GM13977 (cell line): ENCODE measurements at regions not wholly inside any gene's neighbourhood (a gene's known extent, or its start where the extent isn't known, plus 50 kb on each side); places are given as distances from the start of the nearest gene placed in this dataset.

Source experiments
- DNase-seq: peaks from one replicate; pipeline ENCODE4 v3.0.0; 2012; ENCODE audit warnings: low spot score
- in situ Hi-C: fragments of 300-500 bp; cut with MboI; formaldehyde crosslinking; loops from one replicate; pipeline ENCODE4 v1.12.0; 2022; ENCODE audit warnings: low sequenced_read_pairs, low pct_unique_long_range_greater_than_20kb, mixed read lengths, inconsistent platforms; ENCODE audit not compliant: unreplicated experiment
- TF ChIP-seq, protein P1 (sequence below): IDR thresholded peaks from 2 replicates; pipeline ENCODE4 v1.5.1; 2012; ENCODE audit warnings: mild to moderate bottlenecking, control low read depth; ENCODE audit not compliant: insufficient read depth; ENCODE audit errors: extremely low read depth, missing control alignments

DNA sequence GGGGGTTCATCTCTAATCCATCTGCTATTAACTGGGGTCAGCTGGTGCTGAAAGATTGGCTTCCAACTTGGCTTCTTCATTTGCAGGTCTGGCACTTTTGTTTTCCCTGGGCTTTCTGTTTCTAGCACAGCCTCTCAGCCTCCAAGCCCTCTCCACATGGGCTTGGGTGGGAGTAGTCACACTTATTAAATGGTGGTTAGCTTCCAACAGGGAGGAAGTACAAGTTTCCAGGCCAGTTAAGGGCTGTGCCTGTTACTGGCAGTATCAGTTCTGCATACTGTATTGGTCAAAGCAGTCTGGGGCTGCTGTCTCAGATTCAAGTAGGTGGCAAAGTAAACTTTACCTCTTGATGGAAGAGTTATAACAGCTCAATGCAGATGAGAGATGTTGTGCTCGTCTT is 627.1 kb upstream of the CCDC54 start:
- DNase-seq, result no peak
- in situ Hi-C loops, result no loop called here
- TF ChIP-seq, protein P1, sequence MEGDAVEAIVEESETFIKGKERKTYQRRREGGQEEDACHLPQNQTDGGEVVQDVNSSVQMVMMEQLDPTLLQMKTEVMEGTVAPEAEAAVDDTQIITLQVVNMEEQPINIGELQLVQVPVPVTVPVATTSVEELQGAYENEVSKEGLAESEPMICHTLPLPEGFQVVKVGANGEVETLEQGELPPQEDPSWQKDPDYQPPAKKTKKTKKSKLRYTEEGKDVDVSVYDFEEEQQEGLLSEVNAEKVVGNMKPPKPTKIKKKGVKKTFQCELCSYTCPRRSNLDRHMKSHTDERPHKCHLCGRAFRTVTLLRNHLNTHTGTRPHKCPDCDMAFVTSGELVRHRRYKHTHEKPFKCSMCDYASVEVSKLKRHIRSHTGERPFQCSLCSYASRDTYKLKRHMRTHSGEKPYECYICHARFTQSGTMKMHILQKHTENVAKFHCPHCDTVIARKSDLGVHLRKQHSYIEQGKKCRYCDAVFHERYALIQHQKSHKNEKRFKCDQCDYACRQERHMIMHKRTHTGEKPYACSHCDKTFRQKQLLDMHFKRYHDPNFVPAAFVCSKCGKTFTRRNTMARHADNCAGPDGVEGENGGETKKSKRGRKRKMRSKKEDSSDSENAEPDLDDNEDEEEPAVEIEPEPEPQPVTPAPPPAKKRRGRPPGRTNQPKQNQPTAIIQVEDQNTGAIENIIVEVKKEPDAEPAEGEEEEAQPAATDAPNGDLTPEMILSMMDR, result no peak

DNA sequence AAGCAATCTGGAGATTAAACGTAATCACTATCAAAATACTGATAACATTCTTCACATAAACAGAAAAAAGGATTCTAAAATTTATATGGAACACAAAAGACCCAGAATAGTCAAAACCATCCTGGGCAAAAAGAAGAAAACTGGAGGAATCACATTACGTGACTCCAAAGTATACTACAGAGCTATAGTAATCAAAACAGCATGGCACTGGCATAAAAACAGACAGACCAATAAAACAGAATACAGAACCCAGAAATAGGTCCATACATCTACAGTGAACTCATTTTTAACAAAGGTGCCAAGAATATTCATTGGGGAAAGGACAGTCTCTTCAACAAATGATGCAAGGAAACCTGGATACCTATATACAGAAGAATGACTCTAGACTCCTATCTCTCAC is 621.9 kb upstream of the CCDC54 start:
- no peak for DNase-seq
- TF ChIP-seq, protein P1, result no peak
- in situ Hi-C loops, result no loop called here

DNA sequence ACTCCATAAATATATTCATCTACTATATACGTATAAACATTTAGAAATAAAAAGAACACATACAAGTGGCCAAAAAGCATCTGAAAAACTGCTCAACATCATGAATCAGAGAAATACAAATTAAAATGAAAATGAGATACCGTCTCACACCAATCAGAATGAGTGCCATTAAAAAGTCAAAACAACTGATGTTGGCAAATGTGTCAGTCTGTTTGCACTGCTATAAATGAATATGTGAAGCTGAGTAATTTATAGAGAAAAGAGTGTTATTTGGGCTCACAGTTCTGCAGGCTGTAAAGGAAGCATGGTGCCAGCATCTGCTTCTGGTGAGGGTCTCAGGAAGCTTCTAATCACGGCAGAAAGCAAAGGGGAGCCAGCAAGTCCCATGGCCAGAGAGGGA is 620.3 kb upstream of the CCDC54 start:
- in situ Hi-C loops, result no loop called here
- TF ChIP-seq, protein P1, result no peak

DNA sequence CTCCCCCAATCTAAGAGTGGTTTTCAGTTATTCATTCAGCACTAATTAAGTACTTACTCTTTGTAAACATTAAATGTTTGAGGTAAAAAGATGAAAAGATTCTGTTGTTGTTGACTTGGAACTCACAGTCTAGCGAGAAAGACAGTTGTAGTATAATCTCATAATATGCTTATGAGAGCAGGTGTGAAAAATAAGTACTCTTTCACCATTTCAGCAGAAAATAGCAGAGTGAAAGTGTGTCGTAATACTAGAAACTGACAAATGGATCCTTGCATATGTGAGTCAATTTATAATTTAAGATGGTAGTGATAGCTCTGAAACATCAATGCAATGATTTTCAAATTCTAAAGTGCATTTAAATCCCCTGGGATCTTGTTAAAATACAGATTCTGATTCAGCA is 618.8 kb upstream of the CCDC54 start:
- in situ Hi-C loops, result no loop called here
- TF ChIP-seq, protein P1, result no peak
- no peak for DNase-seq

More for the DNA sequence above, 620.3 kb upstream of the CCDC54 start:
- DNase-seq, result no peak

DNA sequence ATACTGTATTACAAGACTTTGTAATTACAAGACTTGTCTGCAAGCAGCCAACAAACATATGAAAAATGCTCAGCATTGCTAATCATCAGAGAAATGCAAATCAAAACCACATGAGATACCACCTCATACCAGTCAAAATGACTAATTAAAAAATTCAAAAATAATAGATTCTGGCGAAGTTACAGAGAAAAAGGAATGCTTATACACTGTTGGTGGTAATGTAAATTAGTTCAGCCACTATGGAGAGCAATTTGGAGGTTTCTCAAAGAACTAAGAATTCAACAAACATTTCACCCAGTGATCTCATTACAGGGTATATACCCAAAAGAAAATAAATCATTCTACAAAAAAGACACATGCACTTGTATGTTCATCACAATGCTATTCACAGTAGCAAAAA is 617.5 kb upstream of the CCDC54 start:
- in situ Hi-C loops, result no loop called here
- TF ChIP-seq, protein P1, result no peak
- no peak for DNase-seq

DNA sequence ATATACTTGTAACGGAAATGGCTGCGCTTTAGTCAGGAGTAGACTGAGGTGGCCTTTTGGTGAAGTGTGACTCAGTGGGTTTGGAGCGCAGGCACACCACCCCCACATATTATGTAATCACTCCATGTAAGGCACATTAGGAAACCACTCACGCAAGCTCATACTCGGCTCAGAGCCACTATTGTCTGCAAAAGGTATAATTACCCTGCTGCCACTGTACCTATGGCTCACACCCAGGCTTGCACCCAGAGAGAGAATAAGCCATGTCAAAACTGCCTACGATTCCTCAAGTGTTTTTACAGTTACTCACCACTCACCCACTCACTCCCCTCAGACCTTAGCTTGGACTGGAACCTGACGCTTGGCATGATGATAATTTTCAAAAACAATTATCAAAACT is 611.9 kb upstream of the CCDC54 start:
- in situ Hi-C loops, result no loop called here
- no peak for DNase-seq

More for the DNA sequence above, 611.9 kb upstream of the CCDC54 start:
- TF ChIP-seq, protein P1, result no peak
